HCT116 (cell line): ENCODE measurements at regions not wholly inside any gene's neighbourhood (a gene's known extent, or its start where the extent isn't known, plus 50 kb on each side); places are given as distances from the start of the nearest gene placed in this dataset.

ENCODE experiments used
- ATAC-seq: fragments of 200-7000 bp; cut with Tn5 transposase; 2 replicates; pipeline ENCODE4 v1.9.1; 2020; ENCODE audit warnings: mild to moderate bottlenecking, moderate library complexity
- BruUV-seq: library from RNA; stranded (reverse); fragments of 400-500 nt; replicated peaks from 2 replicates; lab custom pipeline; 2021; lab: Mats Ljungman, UMichigan
- CTCF ChIA-PET: fragments of 300-600 bp; sonication (Branson Sonifier 250); formaldehyde crosslinking; loops from one replicate; lab custom pipeline; 2021; ENCODE audit warnings: antibody characterized with exemption; lab: Charles Lee
- POLR2A ChIA-PET: fragments of 300-600, 350-600 bp; sonication (Branson Sonifier 250); formaldehyde crosslinking; loops from one replicate; lab custom pipeline; 2021; ENCODE audit warnings: antibody characterized with exemption; lab: Charles Lee
- RAD21 ChIA-PET, 2 experiments: fragments of 300-600 bp; sonication (Branson Sonifier 250); formaldehyde crosslinking; loops; one replicate each; lab custom pipeline; 2023; ENCODE audit warnings: low total read pairs in 2 of 2; ENCODE audit not compliant: uncharacterized antibody in 2 of 2, unreplicated experiment in 2 of 2, low non-redundant PET in 1 of 2; lab: Charles Lee
- DNase-seq: peaks from one replicate; pipeline ENCODE4 v3.0.0-alpha.2; 2010; ENCODE audit warnings: low read depth, low spot score
- H2AFZ ChIP-seq: fragments of 200-600 bp; shearing (Covaris generic), sonication (generic); 2 replicates; pipeline ENCODE4 v1.6.1; 2017; ENCODE audit warnings: low read depth, mixed run types, mixed read lengths, antibody characterized with exemption, low read length; ENCODE audit not compliant: poor library complexity, severe bottlenecking
- H3K27ac ChIP-seq: 2 replicates; pipeline ENCODE4 v1.5.1; 2012; ENCODE audit warnings: low read depth, low read length
- H3K27me3 ChIP-seq: fragments of 200-600 bp; sonication (generic); 2 replicates; pipeline ENCODE4 v1.6.1; 2016; ENCODE audit warnings: mixed run types, low read length, mixed read lengths; ENCODE audit not compliant: insufficient read depth
- H3K36me3 ChIP-seq, 2 experiments: fragments of 200-500 bp in 1 of 2; fragments of 200-600 bp in 1 of 2; sonication (Bioruptor generic) in 1 of 2; sonication (generic) in 1 of 2; 2 replicates each; pipeline versions ENCODE4 v1.5.1 to v1.6.1; 2014 to 2016; ENCODE audit warnings: low read length in 2 of 2, inconsistent platforms in 1 of 2, mixed read lengths in 1 of 2, mixed run types in 1 of 2; ENCODE audit not compliant: insufficient read depth in 2 of 2, control insufficient read depth in 1 of 2
- H3K4me1 ChIP-seq, 2 experiments: fragments of 200-600 bp in 1 of 2; sonication (generic) in 1 of 2; 2 replicates each; pipeline versions ENCODE4 v1.5.1 to v1.6.1; 2012 to 2017; ENCODE audit warnings: low read length in 2 of 2, inconsistent platforms in 1 of 2, mild to moderate bottlenecking in 1 of 2, mixed read lengths in 1 of 2, mixed run types in 1 of 2, moderate library complexity in 1 of 2; ENCODE audit not compliant: insufficient read depth in 2 of 2, control insufficient read depth in 1 of 2
- H3K4me2 ChIP-seq: fragments of 200-600 bp; sonication (generic); 2 replicates; pipeline ENCODE4 v1.6.1; 2017; ENCODE audit warnings: mixed run types, low read length, mixed read lengths
- H3K4me3 ChIP-seq, 2 experiments: fragments of 200-600 bp in 1 of 2; sonication (generic) in 1 of 2; replicated peaks in 1 of 2; 2 replicates each; pipeline ENCODE4 v1.5.1; 2011 to 2016; ENCODE audit warnings: low read length in 2 of 2, control low read depth in 1 of 2, low read depth in 1 of 2, mild to moderate bottlenecking in 1 of 2, mixed read lengths in 1 of 2, mixed run types in 1 of 2
- H3K79me2 ChIP-seq: fragments of 200-600 bp; sonication (generic); 2 replicates; pipeline ENCODE4 v1.6.1; 2017; ENCODE audit warnings: mild to moderate bottlenecking, mixed run types, low read length, moderate library complexity, mixed read lengths; ENCODE audit not compliant: insufficient read depth
- H3K9ac ChIP-seq: fragments of 200-600 bp; sonication (generic); 2 replicates; pipeline ENCODE4 v1.6.1; 2016; ENCODE audit warnings: low read length, mixed read lengths
- H3K9me2 ChIP-seq: fragments of 200-600 bp; sonication (generic), shearing (Covaris generic); 2 replicates; pipeline ENCODE4 v1.6.1; 2017; ENCODE audit warnings: mixed run types, mild to moderate bottlenecking, moderate library complexity; ENCODE audit not compliant: insufficient read depth
- H3K9me3 ChIP-seq, 2 experiments: fragments of 200-500 bp in 1 of 2; fragments of 200-600 bp in 1 of 2; sonication (Bioruptor generic) in 1 of 2; sonication (generic) in 1 of 2; 2 replicates each; pipeline ENCODE4 v1.6.1; 2014 to 2017; ENCODE audit warnings: low read length in 2 of 2, mixed read lengths in 2 of 2, inconsistent platforms in 1 of 2, low read depth in 1 of 2, mild to moderate bottlenecking in 1 of 2, mixed run types in 1 of 2, moderate library complexity in 1 of 2; ENCODE audit not compliant: control insufficient read depth in 1 of 2, insufficient read depth in 1 of 2
- H4K20me1 ChIP-seq: fragments of 200-600 bp; sonication (generic), shearing (Covaris generic); 2 replicates; pipeline ENCODE4 v1.6.1; 2017; ENCODE audit warnings: mixed run types, mild to moderate bottlenecking, moderate library complexity; ENCODE audit not compliant: insufficient read depth
- ATF3 ChIP-seq: IDR thresholded peaks from 2 replicates; pipeline ENCODE4 v1.6.1; 2012
- CBX3 ChIP-seq: IDR thresholded peaks from 2 replicates; pipeline ENCODE4 v1.6.1; 2012; ENCODE audit warnings: low read depth
- CEBPB ChIP-seq: IDR thresholded peaks from 2 replicates; pipeline ENCODE4 v1.6.1; 2012; ENCODE audit warnings: low read depth
- ELF1 ChIP-seq: IDR thresholded peaks from 2 replicates; pipeline ENCODE4 v1.6.1; 2012; ENCODE audit warnings: low read depth, borderline replicate concordance
- EZH2 ChIP-seq: fragments of 200-600 bp; sonication (generic); IDR thresholded peaks from 2 replicates; pipeline ENCODE4 v1.6.1; 2017; ENCODE audit warnings: antibody characterized with exemption, mixed run types
- EZH2phosphoT487 ChIP-seq: fragments of 200-600 bp; IDR thresholded peaks from 2 replicates; pipeline ENCODE4 v1.6.1; 2018; ENCODE audit warnings: antibody characterized with exemption, borderline replicate concordance
- FOSL1 ChIP-seq: IDR thresholded peaks from 2 replicates; pipeline ENCODE4 v1.6.1; 2012; ENCODE audit warnings: low read depth
- POLR2AphosphoS5 ChIP-seq: IDR thresholded peaks from 2 replicates; pipeline ENCODE4 v1.6.1; 2011; ENCODE audit warnings: mild to moderate bottlenecking, low read depth, low read length, moderate library complexity
- RAD21 ChIP-seq: IDR thresholded peaks from 2 replicates; pipeline ENCODE4 v1.6.1; 2012; ENCODE audit warnings: low read depth, mild to moderate bottlenecking
- REST ChIP-seq: IDR thresholded peaks from 2 replicates; pipeline ENCODE4 v1.6.1; 2012; ENCODE audit warnings: low read depth
- SIN3A ChIP-seq: IDR thresholded peaks from 2 replicates; pipeline ENCODE4 v1.6.1; 2012; ENCODE audit warnings: low read depth
- TCF7L2 ChIP-seq: IDR thresholded peaks from 2 replicates; pipeline ENCODE4 v1.7.0; 2011; ENCODE audit warnings: borderline replicate concordance, inconsistent platforms; ENCODE audit not compliant: insufficient read depth, insufficient read length; ENCODE audit errors: extremely low read depth
- YY1 ChIP-seq: IDR thresholded peaks from 2 replicates; pipeline ENCODE4 v1.6.1; 2011; ENCODE audit warnings: low read length, low read depth, moderate library complexity, mild to moderate bottlenecking; ENCODE audit not compliant: insufficient replicate concordance; ENCODE audit errors: extremely low read depth
- ZFX ChIP-seq: fragments of 450-650 bp; IDR thresholded peaks from 2 replicates; pipeline ENCODE4 v1.6.1; 2017
- intact Hi-C: fragments of 100-400 bp; cut with micrococcal nuclease; formaldehyde crosslinking; loops from 2 replicates; pipeline ENCODE4 v1.10.0; 2022
- TF ChIP-seq, protein P1 (sequence below): IDR thresholded peaks from 2 replicates; pipeline ENCODE4 v1.6.1; 2011; ENCODE audit warnings: mild to moderate bottlenecking, low read length, moderate library complexity; ENCODE audit not compliant: insufficient replicate concordance; ENCODE audit errors: extremely low read depth
- TF ChIP-seq, protein P2 (sequence below), 3 experiments: fragments of 200-600 bp in 1 of 3; sonication (generic) in 1 of 3; IDR thresholded peaks in 2 of 3; conservative IDR thresholded peaks in 1 of 3; 2 replicates each; pipeline ENCODE4 v1.5.1; 2012 to 2017; ENCODE audit warnings: low read depth in 2 of 3, low read length in 2 of 3, antibody characterized with exemption in 1 of 3, borderline replicate concordance in 1 of 3, control low read depth in 1 of 3, mild to moderate bottlenecking in 1 of 3, mixed read lengths in 1 of 3, mixed run types in 1 of 3, moderate library complexity in 1 of 3; ENCODE audit not compliant: insufficient read depth in 1 of 3

DNA sequence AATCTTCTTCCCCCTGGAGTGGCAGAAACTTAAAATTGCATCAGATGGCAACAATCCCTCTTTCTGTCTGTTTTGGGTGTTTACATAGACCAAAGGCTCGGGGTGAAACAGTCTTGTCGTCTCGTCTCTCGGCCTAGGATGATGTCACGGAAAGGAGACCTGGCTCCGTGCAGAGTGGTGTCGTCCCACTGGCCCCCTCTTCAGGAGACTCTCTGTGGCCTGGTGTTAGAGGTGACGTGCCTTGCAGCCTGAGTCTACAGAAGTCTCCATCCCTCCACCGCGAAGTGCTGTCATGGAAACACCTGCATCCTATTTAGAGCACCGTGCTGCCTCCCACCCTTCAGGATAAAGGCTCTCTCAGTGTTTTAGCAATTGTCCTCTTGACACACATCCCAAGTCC lies 409.7 kb downstream of the IRX1 start (continued):
- no peak for TF ChIP-seq TCF7L2
- TF ChIP-seq, all 23 proteins: peak for 0

DNA sequence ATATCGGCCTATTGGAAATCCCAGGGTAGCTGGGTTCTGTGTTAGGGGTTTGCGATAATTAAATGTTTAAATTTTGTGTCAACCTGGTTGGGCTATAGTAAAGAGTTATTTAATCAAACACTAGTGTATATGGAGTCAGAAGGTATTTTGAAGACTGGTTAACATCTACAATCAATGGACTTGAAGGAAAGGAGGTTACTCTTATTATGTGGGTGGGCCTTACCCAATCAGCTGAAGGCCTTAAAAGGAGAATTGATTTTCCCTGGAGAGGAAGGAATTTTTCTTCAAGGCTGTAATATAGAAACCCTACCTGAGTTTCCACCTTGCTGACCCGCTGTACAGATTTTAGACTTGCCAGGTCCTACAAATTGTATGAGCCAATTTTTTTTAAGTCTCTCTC lies 411.4 kb downstream of the IRX1 start:
- ChIA-PET CTCF (no interaction called here), POLR2A (no interaction called here), RAD21 (no interaction called here)
- peaks cover 15 to 30% of the 10 kb centered on the region in 2 experiments; a peak in 2 of 4 replicates for H3K9me3 ChIP-seq
- TF ChIP-seq ZFX (no peak), ATF3 (no peak), SIN3A (no peak), REST (no peak), CBX3 (no peak), EZH2phosphoT487 (no peak), EZH2 (no peak), POLR2AphosphoS5 (no peak), ELF1 (no peak), CEBPB (no peak), YY1 (no peak), RAD21 (no peak), FOSL1 (no peak)
- TF ChIP-seq, protein P1, sequence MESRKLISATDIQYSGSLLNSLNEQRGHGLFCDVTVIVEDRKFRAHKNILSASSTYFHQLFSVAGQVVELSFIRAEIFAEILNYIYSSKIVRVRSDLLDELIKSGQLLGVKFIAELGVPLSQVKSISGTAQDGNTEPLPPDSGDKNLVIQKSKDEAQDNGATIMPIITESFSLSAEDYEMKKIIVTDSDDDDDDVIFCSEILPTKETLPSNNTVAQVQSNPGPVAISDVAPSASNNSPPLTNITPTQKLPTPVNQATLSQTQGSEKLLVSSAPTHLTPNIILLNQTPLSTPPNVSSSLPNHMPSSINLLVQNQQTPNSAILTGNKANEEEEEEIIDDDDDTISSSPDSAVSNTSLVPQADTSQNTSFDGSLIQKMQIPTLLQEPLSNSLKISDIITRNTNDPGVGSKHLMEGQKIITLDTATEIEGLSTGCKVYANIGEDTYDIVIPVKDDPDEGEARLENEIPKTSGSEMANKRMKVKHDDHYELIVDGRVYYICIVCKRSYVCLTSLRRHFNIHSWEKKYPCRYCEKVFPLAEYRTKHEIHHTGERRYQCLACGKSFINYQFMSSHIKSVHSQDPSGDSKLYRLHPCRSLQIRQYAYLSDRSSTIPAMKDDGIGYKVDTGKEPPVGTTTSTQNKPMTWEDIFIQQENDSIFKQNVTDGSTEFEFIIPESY, result no peak
- TF ChIP-seq, protein P2, sequence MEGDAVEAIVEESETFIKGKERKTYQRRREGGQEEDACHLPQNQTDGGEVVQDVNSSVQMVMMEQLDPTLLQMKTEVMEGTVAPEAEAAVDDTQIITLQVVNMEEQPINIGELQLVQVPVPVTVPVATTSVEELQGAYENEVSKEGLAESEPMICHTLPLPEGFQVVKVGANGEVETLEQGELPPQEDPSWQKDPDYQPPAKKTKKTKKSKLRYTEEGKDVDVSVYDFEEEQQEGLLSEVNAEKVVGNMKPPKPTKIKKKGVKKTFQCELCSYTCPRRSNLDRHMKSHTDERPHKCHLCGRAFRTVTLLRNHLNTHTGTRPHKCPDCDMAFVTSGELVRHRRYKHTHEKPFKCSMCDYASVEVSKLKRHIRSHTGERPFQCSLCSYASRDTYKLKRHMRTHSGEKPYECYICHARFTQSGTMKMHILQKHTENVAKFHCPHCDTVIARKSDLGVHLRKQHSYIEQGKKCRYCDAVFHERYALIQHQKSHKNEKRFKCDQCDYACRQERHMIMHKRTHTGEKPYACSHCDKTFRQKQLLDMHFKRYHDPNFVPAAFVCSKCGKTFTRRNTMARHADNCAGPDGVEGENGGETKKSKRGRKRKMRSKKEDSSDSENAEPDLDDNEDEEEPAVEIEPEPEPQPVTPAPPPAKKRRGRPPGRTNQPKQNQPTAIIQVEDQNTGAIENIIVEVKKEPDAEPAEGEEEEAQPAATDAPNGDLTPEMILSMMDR (IDR thresholded peaks at IDR 0.05 in 2 of 3, conservative IDR thresholded peaks at IDR 0.05 in 1 of 3; ENCODE audit: borderline replicate concordance in 1 of 3, insufficient read depth in 1 of 3, low read depth in 2 of 3, low read length in 2 of 3), result no peak
- ATAC-seq, result no peak
- H2AFZ ChIP-seq, result no peak overlapping the region
- H3K4me1 ChIP-seq, result no peaks in the 10 kb centered on the region
- H3K4me2 ChIP-seq, result no peak overlapping the region
- H3K27me3 ChIP-seq, result no peaks in the 10 kb centered on the region
- DNase-seq, result no peak
- no TSS peak for BruUV-seq
- H3K36me3 ChIP-seq, result no peaks in the 10 kb centered on the region
- intact Hi-C loops, result no loop called here
- no peaks in the 10 kb centered on the region for H4K20me1 ChIP-seq
- no peaks in the 10 kb centered on the region for H3K9me2 ChIP-seq
- no peaks in the 10 kb centered on the region for H3K79me2 ChIP-seq
- H3K9ac ChIP-seq, result no peak overlapping the region
- H3K27ac ChIP-seq, result no peak overlapping the region
- H3K4me3 ChIP-seq, result no peak overlapping the region
